Ectodermal cell (in vitro differentiated cells): ENCODE measurements at regions not wholly inside any gene's neighbourhood (a gene's known extent, or its start where the extent isn't known, plus 50 kb on each side); places are given as distances from the start of the nearest gene placed in this dataset.

Experiments used
- H3K27ac ChIP-seq: 2 replicates; pipeline ENCODE4 v1.7.0; 2013; ENCODE audit warnings: mild to moderate bottlenecking, low read depth, low read length; ENCODE audit not compliant: insufficient read depth, poor library complexity, severe bottlenecking
- H3K27me3 ChIP-seq: 2 replicates; pipeline ENCODE4 v1.7.0; 2013; ENCODE audit warnings: mild to moderate bottlenecking, low read length; ENCODE audit not compliant: insufficient read depth, control insufficient read depth, poor library complexity, severe bottlenecking
- H3K36me3 ChIP-seq: one replicate; pipeline ENCODE4 v1.7.0; 2013; ENCODE audit warnings: low read length; ENCODE audit not compliant: control insufficient read depth, insufficient read depth
- H3K4me1 ChIP-seq: one replicate; pipeline ENCODE4 v1.7.0; 2013; ENCODE audit warnings: low read length; ENCODE audit not compliant: control insufficient read depth, insufficient read depth
- H3K4me3 ChIP-seq: 2 replicates; pipeline ENCODE4 v1.7.0; 2013; ENCODE audit warnings: low read depth, low read length, control low read depth; ENCODE audit not compliant: insufficient read depth
- H3K9me3 ChIP-seq: 2 replicates; pipeline ENCODE4 v1.7.0; 2013; ENCODE audit warnings: mild to moderate bottlenecking, low read length, moderate library complexity; ENCODE audit not compliant: control insufficient read depth
- WGBS, 2 experiments: methylation state at CpG; one replicate each; pipeline ENCODE4 v1.1.7; 2013; ENCODE audit warnings: missing lambda C conversion rate in 2 of 2; 5-methylcytosine and 5-hydroxymethylcytosine counted together

- Histone ChIP-seq H3K27me3 (no peaks in the 10 kb centered on the region), H3K27ac (no peak overlapping the region)
- 92 to 96% methylated on average over 4 of the region's 4 CpGs for WGBS, 2 experiments
Observed at GRCh38 chr6:22221211-22221610, 75.6 kb downstream of the PRL start.

GRCh38 chr6:22221630-22222029, 75.2 kb downstream of the PRL start:
- Histone ChIP-seq H3K36me3 (no peaks in the 10 kb centered on the region), H3K27ac (no peak overlapping the region), H3K4me3 (no peak overlapping the region), H3K4me1 (peaks cover 3% of the 10 kb centered on the region), H3K9me3 (no peaks in the 10 kb centered on the region), H3K27me3 (no peaks in the 10 kb centered on the region)
- WGBS, 2 experiments: 97% methylated on average over 3 of the region's 3 CpGs

More at GRCh38 chr6:22221211-22221610, 75.6 kb downstream of the PRL start:
- Histone ChIP-seq H3K36me3 (no peaks in the 10 kb centered on the region), H3K9me3 (no peaks in the 10 kb centered on the region), H3K4me3 (no peak overlapping the region), H3K4me1 (peaks cover 3% of the 10 kb centered on the region)

- 49 to 66% methylated on average over 6 of the region's 6 CpGs for WGBS, 2 experiments
Observed at GRCh38 chr6:22222469-22222868, 74.4 kb downstream of the PRL start.

GRCh38 chr6:22227824-22228610, 68.8 kb downstream of the PRL start:
- 78 to 93% methylated on average over 2 of the region's 2 CpGs for WGBS, 2 experiments
- no peaks in the 10 kb centered on the region for H3K27me3 ChIP-seq
- no peaks in the 10 kb centered on the region for H3K9me3 ChIP-seq
- no peak overlapping the region for H3K4me3 ChIP-seq
- no peaks in the 10 kb centered on the region for H3K4me1 ChIP-seq
- no peaks in the 10 kb centered on the region for H3K36me3 ChIP-seq
- no peak overlapping the region for H3K27ac ChIP-seq

More at GRCh38 chr6:22222469-22222868, 74.4 kb downstream of the PRL start:
- Histone ChIP-seq H3K27ac (no peak overlapping the region), H3K9me3 (no peaks in the 10 kb centered on the region), H3K4me3 (no peak overlapping the region), H3K4me1 (peaks cover 3% of the 10 kb centered on the region), H3K36me3 (no peaks in the 10 kb centered on the region), H3K27me3 (no peaks in the 10 kb centered on the region)

- 94 to 95% methylated on average over 7 of the region's 7 CpGs for WGBS, 2 experiments
- no peaks in the 10 kb centered on the region for H3K9me3 ChIP-seq
- no peak overlapping the region for H3K4me3 ChIP-seq
- H3K27ac ChIP-seq: no peak overlapping the region
- no peaks in the 10 kb centered on the region for H3K36me3 ChIP-seq
- no peaks in the 10 kb centered on the region for H3K27me3 ChIP-seq
- H3K4me1 ChIP-seq: no peaks in the 10 kb centered on the region
Observed at GRCh38 chr6:22231050-22231449, 65.8 kb downstream of the PRL start.

- no peak overlapping the region for H3K27ac ChIP-seq
- H3K4me1 ChIP-seq: no peaks in the 10 kb centered on the region
- WGBS, 2 experiments: 93 to 94% methylated on average over 4 of the region's 4 CpGs
- no peaks in the 10 kb centered on the region for H3K27me3 ChIP-seq
- no peak overlapping the region for H3K4me3 ChIP-seq
- H3K36me3 ChIP-seq: no peaks in the 10 kb centered on the region
- no peaks in the 10 kb centered on the region for H3K9me3 ChIP-seq
Observed at GRCh38 chr6:22231616-22232015, 65.2 kb downstream of the PRL start.

GRCh38 chr6:22236626-22237414, 60.0 kb downstream of the PRL start:
- WGBS, 2 experiments: 76 to 77% methylated on average over 6 of the region's 6 CpGs
- Histone ChIP-seq H3K27me3 (no peaks in the 10 kb centered on the region), H3K4me3 (no peak overlapping the region), H3K9me3 (no peaks in the 10 kb centered on the region), H3K36me3 (no peaks in the 10 kb centered on the region), H3K27ac (no peak overlapping the region), H3K4me1 (no peaks in the 10 kb centered on the region)
